ENCODE measurements at regions not wholly inside any gene's neighbourhood (a gene's known extent, or its start where the extent isn't known, plus 50 kb on each side); places are given as distances from the start of the nearest gene placed in this dataset.

- Histone ChIP-seq H3K4me3 (replicated peaks in 1 of 3; ENCODE audit: insufficient read depth in 1 of 3, low read depth in 2 of 3, low read length in 3 of 3) (no peak overlapping the region), H3K27me3 (ENCODE audit: control insufficient read depth in 1 of 2, insufficient read depth in 2 of 2, low read length in 2 of 2) (no peaks in the 10 kb centered on the region), H3K79me2 (ENCODE audit: insufficient read depth, low read length) (no peaks in the 10 kb centered on the region), H4K20me1 (ENCODE audit: insufficient read depth, low read length) (no peaks in the 10 kb centered on the region), H3K9me3 (ENCODE audit: low read length) (no peaks in the 10 kb centered on the region), H3K27ac (ENCODE audit: extremely low read length, insufficient read depth, low read length) (no peak overlapping the region), H3K36me3 (replicated peaks in 1 of 2; ENCODE audit: control insufficient read depth in 1 of 2, insufficient read depth in 2 of 2, low read length in 2 of 2) (no peaks in the 10 kb centered on the region), H3K4me2 (ENCODE audit: low read depth, low read length) (no peak overlapping the region), H3K9ac (ENCODE audit: insufficient read depth, low read depth, low read length) (no peak overlapping the region), H2AFZ (ENCODE audit: low read length) (no peak overlapping the region), H3K4me1 (ENCODE audit: insufficient read depth, low read length) (no peaks in the 10 kb centered on the region)
- POLR2A ChIA-PET: no interaction called here
- CTCF ChIA-PET (ENCODE audit: low intra/inter-chr PET ratio, low total read pairs): no interaction called here
- no peak for FAIRE-seq
- WGBS (ENCODE audit: low lambda C conversion rate): 22% methylated on average over 6 of the region's 6 CpGs
- intact Hi-C loops (cut with micrococcal nuclease; ENCODE audit: unreplicated experiment): no loop called here
- BruUV-seq (replicated peaks): no TSS peak
- DNase-seq (ENCODE audit: low spot score): no peak
- in situ Hi-C loops (cut with HindIII; ENCODE audit: extremely low pct_ligation_motif_present, low pct_unique_long_range_greater_than_20kb): no loop called here
- no peak for ATAC-seq
- TF ChIP-seq SMAD9 (CRISPR knock-in tag; IDR thresholded peaks at IDR 0.05) (no peak), NAIF1 (CRISPR knock-in tag; IDR thresholded peaks at IDR 0.05; ENCODE audit: borderline replicate concordance) (no peak), DRAP1 (CRISPR knock-in tag; IDR thresholded peaks at IDR 0.05) (no peak), AGO1 (IDR thresholded peaks at IDR 0.05; ENCODE audit: low read depth, low read length, poor library complexity, severe bottlenecking) (no peak), MLX (CRISPR knock-in tag; IDR thresholded peaks at IDR 0.05) (no peak), RFXANK (CRISPR knock-in tag; IDR thresholded peaks at IDR 0.05) (no peak), ZNF549 (CRISPR knock-in tag; IDR thresholded peaks at IDR 0.05) (no peak), ZNF629 (CRISPR knock-in tag; conservative IDR thresholded peaks at IDR 0.05) (no peak), AHDC1 (CRISPR knock-in tag; IDR thresholded peaks at IDR 0.05; ENCODE audit: borderline replicate concordance) (no peak), JARID2 (CRISPR knock-in tag; IDR thresholded peaks at IDR 0.05; ENCODE audit: insufficient replicate concordance) (no peak), TEAD3 (CRISPR knock-in tag; optimal IDR thresholded peaks at IDR 0.05; ENCODE audit: borderline replicate concordance) (no peak), LCORL (IDR thresholded peaks at IDR 0.05) (no peak), LCORL (CRISPR knock-in tag; IDR thresholded peaks at IDR 0.05) (no peak), ZNF724P (CRISPR knock-in tag; IDR thresholded peaks at IDR 0.05; ENCODE audit: borderline replicate concordance) (no peak), EP300 (IDR thresholded peaks at IDR 0.05; ENCODE audit: low read depth in 2 of 2, low read length in 2 of 2) (no peak), EP300 (CRISPR knock-in tag; IDR thresholded peaks at IDR 0.05; ENCODE audit: borderline replicate concordance) (no peak), ZC3H4 (CRISPR knock-in tag; IDR thresholded peaks at IDR 0.05; ENCODE audit: borderline replicate concordance) (no peak), ZSCAN20 (CRISPR knock-in tag; IDR thresholded peaks at IDR 0.05; ENCODE audit: borderline replicate concordance) (no peak), ZNF543 (CRISPR knock-in tag; IDR thresholded peaks at IDR 0.05) (no peak)
Measured at GRCh38 chr18:54020156-54020745, 204.2 kb downstream of the MBD2 start.

Data from HepG2 (cell line).